GM19238 (cell line): ENCODE measurements at regions not wholly inside any gene's neighbourhood (a gene's known extent, or its start where the extent isn't known, plus 50 kb on each side); places are given as distances from the start of the nearest gene placed in this dataset.
"Not testable (repeated sequence)": the region's sequence is repeated elsewhere in the genome, so short reads cannot be mapped to it uniquely, and the experiment has no call there.

Source experiments
- DNase-seq: peaks from one replicate; pipeline ENCODE4 v3.0.0; 2011; ENCODE audit warnings: low spot score; ENCODE audit not compliant: insufficient read length

- no peak for DNase-seq
Measured at GRCh38 chr5:66234241-66234640, 90.1 kb downstream of the SREK1 start.

GRCh38 chr5:66238435-66238834 lies 94.3 kb downstream of the SREK1 start:
- DNase-seq: no peak

- DNase-seq: no peak
Measured at GRCh38 chr5:66239034-66239433, 94.9 kb downstream of the SREK1 start.

GRCh38 chr5:66241136-66241825 lies 97.2 kb downstream of the SREK1 start:
- no peak for DNase-seq

GRCh38 chr5:66242050-66242715 lies 98.1 kb downstream of the SREK1 start:
- no peak for DNase-seq

GRCh38 chr5:66246608-66247007 lies 102.5 kb downstream of the SREK1 start:
- DNase-seq: no peak

- no peak for DNase-seq
Measured at GRCh38 chr5:66247176-66247960, 103.3 kb downstream of the SREK1 start.

- no peak for DNase-seq
Measured at GRCh38 chr5:66248874-66249273, 104.8 kb downstream of the SREK1 start.

GRCh38 chr5:66249920-66250319 lies 105.8 kb downstream of the SREK1 start:
- no peak for DNase-seq

GRCh38 chr5:66252849-66253248 lies 108.7 kb downstream of the SREK1 start:
- no peak for DNase-seq

GRCh38 chr5:66255714-66256113 lies 111.6 kb downstream of the SREK1 start:
- no peak for DNase-seq

GRCh38 chr5:66273121-66273520 lies 129.0 kb downstream of the SREK1 start:
- no peak for DNase-seq

GRCh38 chr5:66276986-66277385 lies 132.9 kb downstream of the SREK1 start:
- no peak for DNase-seq

- no peak for DNase-seq
Measured at GRCh38 chr5:66277981-66278380, 133.9 kb downstream of the SREK1 start.

- DNase-seq: no peak
Measured at GRCh38 chr5:66281294-66281693, 137.2 kb downstream of the SREK1 start.

- no peak for DNase-seq
Measured at GRCh38 chr5:66284588-66285342, 140.7 kb downstream of the SREK1 start.

GRCh38 chr5:66285343-66285922 lies 141.3 kb downstream of the SREK1 start:
- DNase-seq: no peak

- no peak for DNase-seq
Measured at GRCh38 chr5:66291771-66292170, 147.7 kb downstream of the SREK1 start.

GRCh38 chr5:66293851-66294250 lies 149.8 kb downstream of the SREK1 start:
- not testable (repeated sequence) for DNase-seq

- DNase-seq: no peak
Measured at GRCh38 chr5:66299463-66299862, 155.4 kb downstream of the SREK1 start.

GRCh38 chr5:66302344-66302743 lies 158.2 kb downstream of the SREK1 start:
- DNase-seq: no peak
